ENCODE measurements at regions not wholly inside any gene's neighbourhood (a gene's known extent, or its start where the extent isn't known, plus 50 kb on each side); places are given as distances from the start of the nearest gene placed in this dataset.
"Not testable (repeated sequence)": the region's sequence is repeated elsewhere in the genome, so short reads cannot be mapped to it uniquely, and the experiment has no call there.

- Histone ChIP-seq H3K9me3 (no peaks in the 10 kb centered on the region), H3K4me3 (no peak overlapping the region), H3K36me3 (no peaks in the 10 kb centered on the region), H3K27me3 (no peaks in the 10 kb centered on the region), H3K27ac (no peak overlapping the region), H3K4me1 (peaks cover 0 to 33% (median 10%) of the 10 kb centered on the region in 3 donors)
- intact Hi-C loops (cut with DNase I) = no loop called here
- 89 to 97% methylated on average over 3 of the region's 3 CpGs for WGBS, 2 donors
- no peak for DNase-seq
- TF ChIP-seq CTCF (IDR thresholded peaks at IDR 0.05) (no peak), POLR2A (IDR thresholded peaks at IDR 0.05) (no peak)
These were observed 102.5 kb upstream of the ITPRID2 start for GRCh38 chr2:181788897-181789555.

GRCh38 chr2:181789827-181790448, 101.6 kb upstream of the ITPRID2 start:
- Histone ChIP-seq H3K9me3 (no peaks in the 10 kb centered on the region), H3K27ac (no peak overlapping the region)
- WGBS, 2 donors = 91 to 92% methylated on average over 4 of the region's 4 CpGs

GRCh38 chr2:181790716-181791649, 100.5 kb upstream of the ITPRID2 start:
- Histone ChIP-seq H3K4me3 (no peak overlapping the region), H3K9me3 (no peaks in the 10 kb centered on the region), H3K36me3 (no peaks in the 10 kb centered on the region), H3K4me1 (peaks cover 0 to 17% (median 0%) of the 10 kb centered on the region in 3 donors), H3K27ac (peak overlapping the region in 3 of 4 donors; percentile 23 to 51 (median 41)), H3K27me3 (no peaks in the 10 kb centered on the region)
- intact Hi-C loops (cut with DNase I) = no loop called here
- no peak for TF ChIP-seq POLR2A (IDR thresholded peaks at IDR 0.05)
- WGBS, 2 donors = 49 to 56% methylated on average over 10 of the region's 10 CpGs
- DNase-seq = no peak

More at GRCh38 chr2:181789827-181790448, 101.6 kb upstream of the ITPRID2 start:
- intact Hi-C loops (cut with DNase I) = no loop called here
- no peak for DNase-seq
- Histone ChIP-seq H3K4me3 (no peak overlapping the region), H3K4me1 (peaks cover 0 to 27% (median 5%) of the 10 kb centered on the region in 3 donors), H3K27me3 (no peaks in the 10 kb centered on the region), H3K36me3 (no peaks in the 10 kb centered on the region)
- TF ChIP-seq CTCF (IDR thresholded peaks at IDR 0.05) = no peak
- no peak for TF ChIP-seq POLR2A (IDR thresholded peaks at IDR 0.05)

GRCh38 chr2:181792906-181793305, 98.6 kb upstream of the ITPRID2 start:
- Histone ChIP-seq H3K4me3 (no peak overlapping the region), H3K9me3 (no peaks in the 10 kb centered on the region), H3K27me3 (no peaks in the 10 kb centered on the region), H3K4me1 (peaks cover 0 to 14% (median 0%) of the 10 kb centered on the region in 3 donors), H3K36me3 (no peaks in the 10 kb centered on the region), H3K27ac (no peak overlapping the region)
- intact Hi-C loops (cut with DNase I) = no loop called here
- TF ChIP-seq CTCF (IDR thresholded peaks at IDR 0.05) = no peak
- TF ChIP-seq POLR2A (IDR thresholded peaks at IDR 0.05) = no peak
- 75% methylated on average over 1 of the region's 1 CpG for WGBS, 2 donors
- no peak for DNase-seq

- intact Hi-C loops (cut with DNase I) = no loop called here
- no peak for TF ChIP-seq CTCF (IDR thresholded peaks at IDR 0.05)
- no peak for TF ChIP-seq POLR2A (IDR thresholded peaks at IDR 0.05)
- H3K27me3 ChIP-seq = no peaks in the 10 kb centered on the region
- no peaks in the 10 kb centered on the region for H3K36me3 ChIP-seq
- H3K9me3 ChIP-seq = no peaks in the 10 kb centered on the region
- DNase-seq = no peak
- no peak overlapping the region for H3K4me3 ChIP-seq
- WGBS, 2 donors = 44 to 57% methylated on average over 2 of the region's 2 CpGs
- no peaks in the 10 kb centered on the region for H3K4me1 ChIP-seq
- no peak overlapping the region for H3K27ac ChIP-seq
These were observed 93.5 kb upstream of the ITPRID2 start for GRCh38 chr2:181798022-181798421.

GRCh38 chr2:181802300-181802699, 89.2 kb upstream of the ITPRID2 start:
- H3K27me3 ChIP-seq; H3K27ac ChIP-seq; H3K4me3 ChIP-seq; H3K9me3 ChIP-seq; DNase-seq; H3K36me3 ChIP-seq; intact Hi-C loops (cut with DNase I): not testable (repeated sequence)
- 93 to 100% methylated on average over 1 of the region's 1 CpG for WGBS, 2 donors
- H3K4me1 ChIP-seq = peaks cover 0 to 18% (median 6%) of the 10 kb centered on the region in 3 donors

GRCh38 chr2:181803903-181804799, 87.4 kb upstream of the ITPRID2 start:
- H3K27ac ChIP-seq; H3K4me3 ChIP-seq; H3K9me3 ChIP-seq; H3K27me3 ChIP-seq; H3K36me3 ChIP-seq; DNase-seq; intact Hi-C loops (cut with DNase I): not testable (repeated sequence)
- 65 to 78% methylated on average over 7 to 10 of the region's 12 CpGs for WGBS, 2 donors
- H3K4me1 ChIP-seq = peaks cover 0 to 18% (median 6%) of the 10 kb centered on the region in 3 donors

Measured in esophagus squamous epithelium (tissue), 5 donors.